PC-9 (cell line): ENCODE measurements at regions not wholly inside any gene's neighbourhood (a gene's known extent, or its start where the extent isn't known, plus 50 kb on each side); places are given as distances from the start of the nearest gene placed in this dataset.

Experiments
- BruUV-seq: library from RNA; stranded (reverse); fragments of 400-500 nt; replicated peaks from 2 replicates; lab custom pipeline; 2021; lab: Mats Ljungman, UMichigan
- CTCF ChIA-PET: fragments of 300-600 bp; sonication (Branson Sonifier 250); formaldehyde crosslinking; loops from one replicate; lab custom pipeline; 2022; ENCODE audit warnings: antibody characterized with exemption; lab: Charles Lee
- POLR2A ChIA-PET: fragments of 300-600 bp; sonication (Branson Sonifier 250); formaldehyde crosslinking; loops from one replicate; lab custom pipeline; 2022; ENCODE audit warnings: antibody characterized with exemption; ENCODE audit not compliant: unreplicated experiment; lab: Charles Lee
- DNase-seq, 2 experiments: peaks; one replicate each; pipeline versions ENCODE4 v3.0.0 to v3.0.0-alpha.2; 2015 to 2022; ENCODE audit warnings: mixed read lengths in 1 of 2
- H2AFZ ChIP-seq: fragments of 200-600 bp; sonication (generic); 2 replicates; pipeline ENCODE4 v1.8.1; 2017; ENCODE audit warnings: antibody characterized with exemption
- H3F3A ChIP-seq: fragments of 200-600 bp; sonication (generic); 2 replicates; pipeline ENCODE4 v1.8.1; 2017; ENCODE audit warnings: antibody characterized with exemption, mild to moderate bottlenecking, low read depth; ENCODE audit not compliant: insufficient read depth
- H3K27ac ChIP-seq: fragments of 200-600 bp; sonication (generic); 2 replicates; pipeline ENCODE4 v1.6.1; 2016; ENCODE audit warnings: mixed run types
- H3K27me3 ChIP-seq: fragments of 200-600 bp; sonication (generic); 2 replicates; pipeline ENCODE4 v1.6.1; 2016; ENCODE audit warnings: low read depth, mixed run types; ENCODE audit not compliant: insufficient read depth
- H3K36me3 ChIP-seq: fragments of 200-600 bp; sonication (generic); 2 replicates; pipeline ENCODE4 v1.6.1; 2016; ENCODE audit warnings: low read depth, mixed run types
- H3K4me1 ChIP-seq: fragments of 200-600 bp; sonication (generic); replicated peaks from 2 replicates; pipeline ENCODE4 v1.6.1; 2016; ENCODE audit warnings: mixed run types; ENCODE audit not compliant: insufficient read depth
- H3K4me2 ChIP-seq: fragments of 200-600 bp; sonication (generic); 2 replicates; pipeline ENCODE4 v1.6.1; 2017; ENCODE audit warnings: mixed run types
- H3K4me3 ChIP-seq: fragments of 200-600 bp; sonication (generic); 2 replicates; pipeline ENCODE4 v1.6.1; 2016; ENCODE audit warnings: mixed run types
- H3K79me2 ChIP-seq: fragments of 200-600 bp; sonication (generic); 2 replicates; pipeline ENCODE4 v1.6.1; 2017; ENCODE audit warnings: low read depth, mixed run types
- H3K9me2 ChIP-seq: fragments of 200-600 bp; sonication (generic); 2 replicates; pipeline ENCODE4 v1.8.1; 2017; ENCODE audit warnings: mild to moderate bottlenecking; ENCODE audit not compliant: insufficient read depth
- H3K9me3 ChIP-seq: fragments of 200-600 bp; sonication (generic); 2 replicates; pipeline ENCODE4 v1.8.1; 2016; ENCODE audit warnings: low read depth; ENCODE audit not compliant: insufficient read depth
- H4K20me1 ChIP-seq: fragments of 200-600 bp; sonication (generic); 2 replicates; pipeline ENCODE4 v1.8.1; 2017; ENCODE audit not compliant: insufficient read depth
- EZH2 ChIP-seq: fragments of 200-600 bp; sonication (generic); IDR thresholded peaks from 2 replicates; pipeline ENCODE4 v1.8.0; 2017; ENCODE audit warnings: antibody characterized with exemption, low read depth
- intact Hi-C: fragments of 100-400 bp; cut with micrococcal nuclease; formaldehyde crosslinking; loops from one replicate; pipeline ENCODE4 v1.10.0; 2022; ENCODE audit not compliant: unreplicated experiment
- TF ChIP-seq, protein P1 (sequence below): fragments of 200-600 bp; sonication (generic); conservative IDR thresholded peaks from 2 replicates; pipeline ENCODE4 v1.6.1; 2017; ENCODE audit warnings: mixed run types, antibody characterized with exemption, mild to moderate bottlenecking, moderate library complexity

DNA sequence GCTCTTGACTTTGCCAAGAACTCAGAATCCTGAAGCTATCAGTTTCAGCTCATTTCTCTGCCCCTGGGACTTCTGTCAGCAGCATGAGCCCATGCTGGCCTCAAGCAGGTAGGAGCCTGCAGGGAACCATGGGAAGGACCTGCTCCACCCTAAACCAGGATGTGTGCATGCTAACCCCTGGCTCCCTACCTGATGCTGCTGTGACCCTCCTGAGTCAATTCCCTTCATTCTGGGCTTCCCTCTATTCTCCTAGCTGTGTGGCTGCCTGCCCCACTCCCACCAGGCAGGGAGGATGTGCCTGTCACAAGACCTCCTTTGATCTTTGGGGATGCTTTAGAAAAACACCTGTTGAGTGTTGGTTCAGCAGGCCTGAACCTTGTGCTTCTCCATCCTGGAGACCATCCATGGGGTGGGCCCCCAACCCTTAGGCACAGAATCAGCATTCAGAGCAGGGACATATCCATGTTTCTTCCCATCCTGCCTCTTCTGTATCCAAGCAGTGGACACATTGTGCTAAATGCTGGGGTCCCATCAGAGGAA lies 117.1 kb upstream of the CCL21 start:
- CTCF ChIA-PET = no interaction called here
- H3K9me3 ChIP-seq = no peaks in the 10 kb centered on the region
- no peaks in the 10 kb centered on the region for H3K9me2 ChIP-seq
- no peak overlapping the region for H3K4me3 ChIP-seq
- POLR2A ChIA-PET = no interaction called here
- peaks cover 12% of the 10 kb centered on the region; the same call in 1 of the 2 replicates for H3K27me3 ChIP-seq
- no peaks in the 10 kb centered on the region for H3K36me3 ChIP-seq
- no peaks in the 10 kb centered on the region for H3K4me1 ChIP-seq
- no peak for DNase-seq
- no peaks in the 10 kb centered on the region for H4K20me1 ChIP-seq
- no peaks in the 10 kb centered on the region for H3K79me2 ChIP-seq
- intact Hi-C loops = no loop called here
- TF ChIP-seq, protein P1, sequence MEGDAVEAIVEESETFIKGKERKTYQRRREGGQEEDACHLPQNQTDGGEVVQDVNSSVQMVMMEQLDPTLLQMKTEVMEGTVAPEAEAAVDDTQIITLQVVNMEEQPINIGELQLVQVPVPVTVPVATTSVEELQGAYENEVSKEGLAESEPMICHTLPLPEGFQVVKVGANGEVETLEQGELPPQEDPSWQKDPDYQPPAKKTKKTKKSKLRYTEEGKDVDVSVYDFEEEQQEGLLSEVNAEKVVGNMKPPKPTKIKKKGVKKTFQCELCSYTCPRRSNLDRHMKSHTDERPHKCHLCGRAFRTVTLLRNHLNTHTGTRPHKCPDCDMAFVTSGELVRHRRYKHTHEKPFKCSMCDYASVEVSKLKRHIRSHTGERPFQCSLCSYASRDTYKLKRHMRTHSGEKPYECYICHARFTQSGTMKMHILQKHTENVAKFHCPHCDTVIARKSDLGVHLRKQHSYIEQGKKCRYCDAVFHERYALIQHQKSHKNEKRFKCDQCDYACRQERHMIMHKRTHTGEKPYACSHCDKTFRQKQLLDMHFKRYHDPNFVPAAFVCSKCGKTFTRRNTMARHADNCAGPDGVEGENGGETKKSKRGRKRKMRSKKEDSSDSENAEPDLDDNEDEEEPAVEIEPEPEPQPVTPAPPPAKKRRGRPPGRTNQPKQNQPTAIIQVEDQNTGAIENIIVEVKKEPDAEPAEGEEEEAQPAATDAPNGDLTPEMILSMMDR = no peak
- TF ChIP-seq EZH2 = no peak
- no peak overlapping the region for H3K4me2 ChIP-seq
- BruUV-seq = no TSS peak
- H3K27ac ChIP-seq = no peak overlapping the region
- no peaks in the 10 kb centered on the region for H3F3A ChIP-seq
- no peak overlapping the region for H2AFZ ChIP-seq

GRCh38 chr9:34825775-34826174 lies 115.8 kb upstream of the CCL21 start:
- no TSS peak for BruUV-seq

DNA sequence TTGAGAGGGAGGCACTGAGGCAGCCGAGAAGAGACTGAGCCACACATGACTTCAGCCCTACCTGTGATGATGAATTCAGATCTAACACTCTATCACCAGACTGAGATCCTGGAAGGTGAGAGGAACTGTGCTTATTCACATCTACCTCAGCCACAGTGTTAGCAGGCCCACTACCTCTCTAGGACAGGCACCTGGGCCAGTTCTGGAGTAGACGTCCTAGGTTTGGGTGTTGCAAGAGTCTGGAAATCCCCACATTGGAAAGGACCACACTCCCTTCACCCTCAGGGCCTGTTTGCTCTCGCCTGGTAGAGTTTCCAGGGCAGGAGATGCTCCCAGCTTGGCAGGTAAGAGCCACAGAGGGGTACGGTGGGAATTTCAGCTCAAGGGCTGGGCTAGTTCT lies 113.8 kb upstream of the CCL21 start:
- BruUV-seq = no TSS peak
- Histone ChIP-seq H3K27ac (no peak overlapping the region), H3K9me2 (no peaks in the 10 kb centered on the region), H3F3A (no peaks in the 10 kb centered on the region), H3K4me2 (no peak overlapping the region), H3K79me2 (no peaks in the 10 kb centered on the region), H3K4me1 (no peaks in the 10 kb centered on the region), H3K27me3 (no peaks in the 10 kb centered on the region; the same call in 1 of the 2 replicates), H4K20me1 (no peaks in the 10 kb centered on the region), H3K9me3 (no peaks in the 10 kb centered on the region), H2AFZ (no peak overlapping the region), H3K36me3 (no peaks in the 10 kb centered on the region), H3K4me3 (no peak overlapping the region)
- intact Hi-C loops = no loop called here
- ChIA-PET CTCF (no interaction called here), POLR2A (no interaction called here)
- no peak for DNase-seq
- TF ChIP-seq, protein P1 = no peak
- no peak for TF ChIP-seq EZH2

More at GRCh38 chr9:34825775-34826174, 115.8 kb upstream of the CCL21 start:
- ChIA-PET POLR2A (no interaction called here), CTCF (no interaction called here)
- intact Hi-C loops = no loop called here
- Histone ChIP-seq H3K4me1 (no peaks in the 10 kb centered on the region), H3K79me2 (no peaks in the 10 kb centered on the region), H3F3A (no peaks in the 10 kb centered on the region), H3K27ac (no peak overlapping the region), H3K4me3 (no peak overlapping the region), H3K9me2 (no peaks in the 10 kb centered on the region), H3K4me2 (no peak overlapping the region), H3K9me3 (no peaks in the 10 kb centered on the region), H2AFZ (no peak overlapping the region), H3K36me3 (no peaks in the 10 kb centered on the region), H4K20me1 (no peaks in the 10 kb centered on the region), H3K27me3 (peaks cover 12% of the 10 kb centered on the region; the same call in 1 of the 2 replicates)
- TF ChIP-seq, protein P1 = no peak
- TF ChIP-seq EZH2 = no peak
- no peak for DNase-seq
